Stimulated activated CD4-positive, alpha-beta T cell treated with anti-CD3 and anti-CD28 coated beads, Interleukin-4, amount 100 ng/mL, for 24 hours (primary cell): ENCODE measurements at regions not wholly inside any gene's neighbourhood (a gene's known extent, or its start where the extent isn't known, plus 50 kb on each side); places are given as distances from the start of the nearest gene placed in this dataset.

Experiments
- DNase-seq: peaks from one replicate; pipeline ENCODE4 v3.0.0-alpha.2; 2020

- no peak for DNase-seq
Measured at GRCh38 chr4:13316354-13316753, 167.8 kb downstream of the RAB28 start.

- DNase-seq = no peak
Measured at GRCh38 chr4:13313856-13314255, 170.3 kb downstream of the RAB28 start.

- no peak for DNase-seq
Measured at GRCh38 chr4:13312264-13312663, 171.9 kb downstream of the RAB28 start.

GRCh38 chr4:13309751-13310150 is 174.4 kb downstream of the RAB28 start:
- DNase-seq = no peak

- DNase-seq = no peak
Measured at GRCh38 chr4:13306356-13306755, 177.8 kb downstream of the RAB28 start.

GRCh38 chr4:13302876-13303275 is 181.3 kb downstream of the RAB28 start:
- no peak for DNase-seq

- no peak for DNase-seq
Measured at GRCh38 chr4:13299343-13299742, 184.8 kb downstream of the RAB28 start.

- DNase-seq = no peak
Measured at GRCh38 chr4:13298655-13299054, 185.5 kb downstream of the RAB28 start.

GRCh38 chr4:13296986-13297385 is 187.2 kb downstream of the RAB28 start:
- DNase-seq = no peak

- DNase-seq = no peak
Measured at GRCh38 chr4:13294961-13295605, 189.1 kb downstream of the RAB28 start.

GRCh38 chr4:13292372-13292771 is 191.8 kb downstream of the RAB28 start:
- no peak for DNase-seq

- no peak for DNase-seq
Measured at GRCh38 chr4:13289391-13289790, 194.7 kb downstream of the RAB28 start.

- no peak for DNase-seq
Measured at GRCh38 chr4:13285336-13285735, 198.8 kb downstream of the RAB28 start.

GRCh38 chr4:13284932-13285331 is 199.2 kb downstream of the RAB28 start:
- no peak for DNase-seq

GRCh38 chr4:13276357-13276756 is 207.8 kb downstream of the RAB28 start:
- DNase-seq = no peak

- no peak for DNase-seq
Measured at GRCh38 chr4:13268703-13269102, 215.4 kb downstream of the RAB28 start.

GRCh38 chr4:13268165-13268564 is 216.0 kb downstream of the RAB28 start:
- DNase-seq = no peak

GRCh38 chr4:13267091-13267490 is 217.0 kb downstream of the RAB28 start:
- no peak for DNase-seq

- no peak for DNase-seq
Measured at GRCh38 chr4:13266687-13267086, 217.5 kb downstream of the RAB28 start.

GRCh38 chr4:13263967-13264525 is 220.1 kb downstream of the RAB28 start:
- DNase-seq = no peak

- no peak for DNase-seq
Measured at GRCh38 chr4:13262816-13263215, 221.3 kb downstream of the RAB28 start.

- no peak for DNase-seq
Measured at GRCh38 chr4:13261486-13262257, 222.5 kb downstream of the RAB28 start.

- DNase-seq = no peak
Measured at GRCh38 chr4:13260513-13260912, 223.6 kb downstream of the RAB28 start.

- no peak for DNase-seq
Measured at GRCh38 chr4:13250263-13250662, 233.9 kb downstream of the RAB28 start.
